GM12874 (cell line): ENCODE measurements at regions not wholly inside any gene's neighbourhood (a gene's known extent, or its start where the extent isn't known, plus 50 kb on each side); places are given as distances from the start of the nearest gene placed in this dataset.

Experiments
- TF ChIP-seq, protein P1 (sequence below): IDR thresholded peaks from 2 replicates; pipeline ENCODE4 v1.5.1; 2011; ENCODE audit warnings: low read depth, mild to moderate bottlenecking, control low read depth, low read length, moderate library complexity; ENCODE audit not compliant: insufficient read depth

- TF ChIP-seq, protein P1, sequence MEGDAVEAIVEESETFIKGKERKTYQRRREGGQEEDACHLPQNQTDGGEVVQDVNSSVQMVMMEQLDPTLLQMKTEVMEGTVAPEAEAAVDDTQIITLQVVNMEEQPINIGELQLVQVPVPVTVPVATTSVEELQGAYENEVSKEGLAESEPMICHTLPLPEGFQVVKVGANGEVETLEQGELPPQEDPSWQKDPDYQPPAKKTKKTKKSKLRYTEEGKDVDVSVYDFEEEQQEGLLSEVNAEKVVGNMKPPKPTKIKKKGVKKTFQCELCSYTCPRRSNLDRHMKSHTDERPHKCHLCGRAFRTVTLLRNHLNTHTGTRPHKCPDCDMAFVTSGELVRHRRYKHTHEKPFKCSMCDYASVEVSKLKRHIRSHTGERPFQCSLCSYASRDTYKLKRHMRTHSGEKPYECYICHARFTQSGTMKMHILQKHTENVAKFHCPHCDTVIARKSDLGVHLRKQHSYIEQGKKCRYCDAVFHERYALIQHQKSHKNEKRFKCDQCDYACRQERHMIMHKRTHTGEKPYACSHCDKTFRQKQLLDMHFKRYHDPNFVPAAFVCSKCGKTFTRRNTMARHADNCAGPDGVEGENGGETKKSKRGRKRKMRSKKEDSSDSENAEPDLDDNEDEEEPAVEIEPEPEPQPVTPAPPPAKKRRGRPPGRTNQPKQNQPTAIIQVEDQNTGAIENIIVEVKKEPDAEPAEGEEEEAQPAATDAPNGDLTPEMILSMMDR = no peak
Measured at GRCh38 chr15:81825136-81825535, 220.7 kb downstream of the MEX3B start.

- TF ChIP-seq, protein P1 = no peak
Measured at GRCh38 chr15:81819924-81820635, 225.7 kb downstream of the MEX3B start.

- TF ChIP-seq, protein P1 = no peak
Measured at GRCh38 chr15:81814882-81815455, 230.8 kb downstream of the MEX3B start.

- TF ChIP-seq, protein P1 = no peak
Measured at GRCh38 chr15:81813215-81813614, 232.6 kb downstream of the MEX3B start.

- TF ChIP-seq, protein P1 = no peak
Measured at GRCh38 chr15:81812456-81812855, 233.4 kb downstream of the MEX3B start.

GRCh38 chr15:81811736-81812135, 234.1 kb downstream of the MEX3B start:
- TF ChIP-seq, protein P1 = no peak

GRCh38 chr15:81809543-81809942, 236.3 kb downstream of the MEX3B start:
- TF ChIP-seq, protein P1 = no peak
